GM23338 (cell line): ENCODE measurements at regions not wholly inside any gene's neighbourhood (a gene's known extent, or its start where the extent isn't known, plus 50 kb on each side); places are given as distances from the start of the nearest gene placed in this dataset.

Experiments
- CREB1 ChIP-seq: fragments of 250-450 bp; sonication (Bioruptor Pico); IDR thresholded peaks from 2 replicates; pipeline ENCODE4 v1.5.0; 2020; ENCODE audit warnings: low read depth, mild to moderate bottlenecking, moderate library complexity
- CTCF ChIP-seq, 2 experiments: fragments of 200-600 bp in 1 of 2; sonication (generic) in 1 of 2; conservative IDR thresholded peaks; 2 replicates each; pipeline versions ENCODE4 v1.5.1 to v1.6.1; 2016 to 2017; ENCODE audit warnings: antibody characterized with exemption in 2 of 2, low read depth in 2 of 2, mild to moderate bottlenecking in 2 of 2, moderate library complexity in 1 of 2
- ETS1 ChIP-seq: IDR thresholded peaks from 2 replicates; pipeline ENCODE4 v1.6.1; 2016; ENCODE audit warnings: antibody characterized with exemption
- EZH2 ChIP-seq: fragments of 200-600 bp; sonication (generic); IDR thresholded peaks from one replicate; pipeline ENCODE4 v1.8.0; 2017; ENCODE audit warnings: antibody characterized with exemption, mild to moderate bottlenecking, low read depth; ENCODE audit not compliant: unreplicated experiment
- EZH2phosphoT487 ChIP-seq: fragments of 200-600 bp; sonication (generic); IDR thresholded peaks from one replicate; pipeline ENCODE4 v1.8.1; 2018; ENCODE audit warnings: antibody characterized with exemption; ENCODE audit not compliant: unreplicated experiment
- JUNB ChIP-seq: IDR thresholded peaks from one replicate; pipeline ENCODE4 v1.6.1; 2016; ENCODE audit warnings: antibody characterized with exemption; ENCODE audit not compliant: unreplicated experiment
- POLR2AphosphoS5 ChIP-seq: IDR thresholded peaks from 2 replicates; pipeline ENCODE4 v1.6.1; 2016; ENCODE audit warnings: antibody characterized with exemption, low read depth
- REST ChIP-seq: IDR thresholded peaks from one replicate; pipeline ENCODE4 v1.6.1; 2018; ENCODE audit warnings: antibody characterized with exemption; ENCODE audit not compliant: unreplicated experiment
- STAT1 ChIP-seq: IDR thresholded peaks from one replicate; pipeline ENCODE4 v1.6.1; 2016; ENCODE audit warnings: antibody characterized with exemption; ENCODE audit not compliant: unreplicated experiment
- ZNF114 ChIP-seq: fragments of 250-450 bp; sonication (Bioruptor Pico); IDR thresholded peaks from 2 replicates; pipeline ENCODE4 v1.5.0; 2020; ENCODE audit warnings: mild to moderate bottlenecking, moderate library complexity
- ZNF462 ChIP-seq: fragments of 250-450 bp; sonication (Bioruptor Pico); IDR thresholded peaks from 2 replicates; pipeline ENCODE4 v1.5.0; 2020; ENCODE audit warnings: mild to moderate bottlenecking, moderate library complexity

- TF ChIP-seq EZH2 (no peak), CTCF (conservative IDR thresholded peaks at IDR 0.05; ENCODE audit: low read depth in 2 of 2) (no peak), REST (no peak), ETS1 (no peak), EZH2phosphoT487 (no peak), POLR2AphosphoS5 (no peak), CREB1 (CRISPR knock-in tag) (no peak), JUNB (no peak), STAT1 (no peak), ZNF114 (CRISPR knock-in tag) (no peak), ZNF462 (no peak)
Observed at GRCh38 chr15:70589221-70589620, 174.1 kb downstream of the UACA start.
